Non-pigmented ciliary epithelial cell (primary cell): ENCODE measurements at regions not wholly inside any gene's neighbourhood (a gene's known extent, or its start where the extent isn't known, plus 50 kb on each side); places are given as distances from the start of the nearest gene placed in this dataset.

Experiments used
- DNase-seq: peaks from one replicate; pipeline ENCODE4 v3.0.0-alpha.2; 2010; ENCODE audit warnings: low read depth

- DNase-seq = peak; percentile 28
Measured at GRCh38 chr6:77403424-77403823, 59.9 kb downstream of the HTR1B start.

- no peak for DNase-seq
Measured at GRCh38 chr6:77401231-77401630, 62.1 kb downstream of the HTR1B start.

GRCh38 chr6:77397561-77397960, 65.7 kb downstream of the HTR1B start:
- peak; percentile 3 for DNase-seq

- no peak for DNase-seq
Measured at GRCh38 chr6:77389402-77389801, 73.9 kb downstream of the HTR1B start.

GRCh38 chr6:77383026-77383425, 80.3 kb downstream of the HTR1B start:
- DNase-seq = no peak

- no peak for DNase-seq
Measured at GRCh38 chr6:77373955-77374354, 89.3 kb downstream of the HTR1B start.

- DNase-seq = no peak
Measured at GRCh38 chr6:77371748-77372147, 91.5 kb downstream of the HTR1B start.

GRCh38 chr6:77368660-77369313, 94.5 kb downstream of the HTR1B start:
- DNase-seq = no peak

GRCh38 chr6:77366798-77367197, 96.5 kb downstream of the HTR1B start:
- DNase-seq = no peak

- no peak for DNase-seq
Measured at GRCh38 chr6:77363702-77364101, 99.6 kb downstream of the HTR1B start.

GRCh38 chr6:77362055-77362454, 101.2 kb downstream of the HTR1B start:
- no peak for DNase-seq

GRCh38 chr6:77361018-77361417, 102.3 kb downstream of the HTR1B start:
- DNase-seq = no peak

- no peak for DNase-seq
Measured at GRCh38 chr6:77356821-77357220, 106.5 kb downstream of the HTR1B start.

- DNase-seq = no peak
Measured at GRCh38 chr6:77354581-77354980, 108.7 kb downstream of the HTR1B start.

- no peak for DNase-seq
Measured at GRCh38 chr6:77353129-77353528, 110.2 kb downstream of the HTR1B start.

- DNase-seq = no peak
Measured at GRCh38 chr6:77341058-77341986, 122.0 kb downstream of the HTR1B start.

- DNase-seq = no peak
Measured at GRCh38 chr6:77340331-77340730, 123.0 kb downstream of the HTR1B start.

GRCh38 chr6:77339926-77340325, 123.4 kb downstream of the HTR1B start:
- no peak for DNase-seq

GRCh38 chr6:77337392-77337791, 125.9 kb downstream of the HTR1B start:
- no peak for DNase-seq

- no peak for DNase-seq
Measured at GRCh38 chr6:77334093-77334492, 129.2 kb downstream of the HTR1B start.

GRCh38 chr6:77332915-77333623, 130.2 kb downstream of the HTR1B start:
- no peak for DNase-seq

- no peak for DNase-seq
Measured at GRCh38 chr6:77326711-77327110, 136.6 kb downstream of the HTR1B start.

GRCh38 chr6:77326029-77326428, 137.3 kb downstream of the HTR1B start:
- DNase-seq = no peak
